ENCODE measurements at regions not wholly inside any gene's neighbourhood (a gene's known extent, or its start where the extent isn't known, plus 50 kb on each side); places are given as distances from the start of the nearest gene placed in this dataset.

DNA sequence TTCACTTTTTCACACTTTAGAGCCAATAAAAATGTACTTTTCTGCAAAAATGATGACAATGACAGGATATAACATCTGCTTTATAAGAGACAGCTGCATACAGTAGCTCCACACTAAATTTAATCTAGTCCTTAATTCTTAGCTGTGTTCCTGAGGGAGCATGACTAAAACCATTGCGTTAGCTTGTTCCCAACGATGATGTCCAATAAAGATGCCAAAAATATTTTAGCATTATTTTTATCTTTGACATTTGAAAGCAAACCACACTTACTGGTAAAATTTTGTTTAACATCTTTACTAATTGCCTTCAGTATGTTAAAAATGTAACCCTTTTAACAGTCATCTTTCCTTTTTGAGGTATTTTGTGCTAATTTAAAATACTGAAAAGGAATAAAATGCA lies 382.7 kb downstream of the CHSY3 start:
- WGBS, 2 donors = 57 to 66% methylated on average over 2 of the region's 2 CpGs
- Histone ChIP-seq H3K4me1 (ENCODE audit: control insufficient read depth in 2 of 2, insufficient read depth in 2 of 2, low read length in 1 of 2) (peaks cover 0 to 2% of the 10 kb centered on the region in 2 donors), H3K36me3 (ENCODE audit: control insufficient read depth in 2 of 2, insufficient read depth in 2 of 2, low read length in 1 of 2) (no peaks in the 10 kb centered on the region), H3K9me3 (ENCODE audit: control insufficient read depth in 2 of 2, insufficient read depth in 1 of 2, low read depth in 1 of 2, low read length in 1 of 2) (no peaks in the 10 kb centered on the region), H3K27me3 (ENCODE audit: control insufficient read depth in 1 of 2, insufficient read depth in 2 of 2, low read length in 2 of 2) (no peaks in the 10 kb centered on the region), H3K27ac (ENCODE audit: low read depth in 2 of 2, low read length in 1 of 2) (no peak overlapping the region), H3K4me3 (ENCODE audit: low read depth in 1 of 2, low read length in 2 of 2) (no peak overlapping the region)

DNA sequence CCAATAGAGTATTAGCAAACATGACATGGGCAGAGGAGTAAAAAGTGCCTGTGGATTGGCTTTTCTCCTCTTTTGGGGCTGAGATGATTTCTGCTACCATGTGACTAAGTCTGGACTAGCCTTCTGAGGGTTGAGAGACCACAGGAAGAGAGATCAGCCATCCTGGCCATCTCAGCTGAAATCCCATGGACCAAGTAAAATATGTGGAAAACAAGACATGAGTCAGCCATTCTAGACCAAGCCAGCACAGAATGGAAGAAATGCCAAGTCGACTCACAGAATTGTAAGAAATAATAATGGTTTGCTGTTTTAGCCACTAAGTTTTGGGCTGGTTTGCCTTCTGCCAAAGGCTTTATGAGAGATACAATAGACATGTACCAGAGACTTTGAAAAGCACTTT lies 377.8 kb downstream of the CHSY3 start:
- Histone ChIP-seq H3K9me3 (ENCODE audit: control insufficient read depth in 2 of 2, insufficient read depth in 1 of 2, low read depth in 1 of 2, low read length in 1 of 2) (no peaks in the 10 kb centered on the region), H3K4me1 (ENCODE audit: control insufficient read depth in 2 of 2, insufficient read depth in 2 of 2, low read length in 1 of 2) (no peaks in the 10 kb centered on the region), H3K4me3 (ENCODE audit: low read depth in 1 of 2, low read length in 2 of 2) (no peak overlapping the region), H3K27me3 (ENCODE audit: control insufficient read depth in 1 of 2, insufficient read depth in 2 of 2, low read length in 2 of 2) (no peaks in the 10 kb centered on the region), H3K36me3 (ENCODE audit: control insufficient read depth in 2 of 2, insufficient read depth in 2 of 2, low read length in 1 of 2) (no peaks in the 10 kb centered on the region), H3K27ac (ENCODE audit: low read depth in 2 of 2, low read length in 1 of 2) (no peak overlapping the region)
- 71 to 82% methylated on average over 1 of the region's 1 CpG for WGBS, 2 donors

DNA sequence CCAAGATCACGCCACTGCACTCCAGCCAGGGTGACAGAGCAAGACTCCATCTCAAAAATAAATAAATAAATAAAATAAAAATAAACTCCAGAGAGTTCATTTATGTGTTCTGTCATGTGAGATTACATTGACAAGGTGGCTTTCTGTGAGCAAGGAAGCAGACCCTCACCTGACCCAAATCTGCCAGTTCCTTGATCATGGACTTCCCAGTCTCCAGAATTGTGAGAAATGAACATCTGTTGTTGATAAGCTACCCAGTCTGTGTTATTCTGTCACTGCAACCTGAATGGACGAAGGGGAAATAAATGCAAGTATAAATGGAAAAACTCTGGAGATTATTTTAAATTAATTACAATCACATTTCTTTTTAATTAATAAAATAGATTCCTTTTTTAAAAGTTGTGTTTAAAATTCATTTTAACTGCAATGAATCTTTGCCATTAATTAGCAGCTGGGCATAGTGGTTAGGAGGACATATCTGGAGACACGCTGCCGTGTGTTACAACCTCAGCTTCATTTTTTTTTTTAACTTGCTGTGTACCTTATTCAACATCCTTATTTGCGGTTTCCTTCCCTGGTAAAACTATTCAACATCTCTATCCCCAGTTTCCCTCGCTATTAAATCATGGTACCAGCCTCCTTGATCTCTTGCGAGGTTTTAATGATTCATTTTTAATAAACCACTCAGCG lies 376.4 kb downstream of the CHSY3 start:
- Histone ChIP-seq H3K9me3 (ENCODE audit: control insufficient read depth in 2 of 2, insufficient read depth in 1 of 2, low read depth in 1 of 2, low read length in 1 of 2) (no peaks in the 10 kb centered on the region), H3K4me1 (ENCODE audit: control insufficient read depth in 2 of 2, insufficient read depth in 2 of 2, low read length in 1 of 2) (no peaks in the 10 kb centered on the region), H3K27me3 (ENCODE audit: control insufficient read depth in 1 of 2, insufficient read depth in 2 of 2, low read length in 2 of 2) (no peaks in the 10 kb centered on the region), H3K27ac (ENCODE audit: low read depth in 2 of 2, low read length in 1 of 2) (no peak overlapping the region), H3K36me3 (ENCODE audit: control insufficient read depth in 2 of 2, insufficient read depth in 2 of 2, low read length in 1 of 2) (no peaks in the 10 kb centered on the region), H3K4me3 (ENCODE audit: low read depth in 1 of 2, low read length in 2 of 2) (no peak overlapping the region)
- 69 to 77% methylated on average over 8 of the region's 8 CpGs for WGBS, 2 donors

DNA sequence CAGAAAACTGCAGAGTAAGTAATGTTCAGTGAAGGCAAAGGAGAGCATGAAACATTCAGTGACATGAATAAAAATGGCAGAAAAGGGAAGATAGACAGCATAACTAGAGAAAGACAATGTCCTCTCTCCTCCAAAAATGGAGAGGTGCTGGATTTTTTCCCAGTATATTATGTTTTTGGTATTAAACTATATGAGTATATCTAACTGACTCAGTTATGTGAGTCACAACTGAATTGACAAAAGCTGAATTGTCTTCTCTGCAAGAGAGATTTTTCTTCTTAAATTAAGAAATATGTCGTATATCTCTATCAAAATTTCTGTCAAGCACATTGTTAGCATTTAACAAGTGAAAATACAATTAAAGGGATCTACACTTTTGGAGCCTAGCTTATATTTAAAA lies 375.1 kb downstream of the CHSY3 start:
- Histone ChIP-seq H3K36me3 (ENCODE audit: control insufficient read depth in 2 of 2, insufficient read depth in 2 of 2, low read length in 1 of 2) (no peaks in the 10 kb centered on the region), H3K9me3 (ENCODE audit: control insufficient read depth in 2 of 2, insufficient read depth in 1 of 2, low read depth in 1 of 2, low read length in 1 of 2) (no peaks in the 10 kb centered on the region), H3K27me3 (ENCODE audit: control insufficient read depth in 1 of 2, insufficient read depth in 2 of 2, low read length in 2 of 2) (no peaks in the 10 kb centered on the region), H3K4me3 (ENCODE audit: low read depth in 1 of 2, low read length in 2 of 2) (no peak overlapping the region), H3K27ac (ENCODE audit: low read depth in 2 of 2, low read length in 1 of 2) (no peak overlapping the region), H3K4me1 (ENCODE audit: control insufficient read depth in 2 of 2, insufficient read depth in 2 of 2, low read length in 1 of 2) (no peaks in the 10 kb centered on the region)
- WGBS, 2 donors = 48% methylated on average over 1 of the region's 1 CpG

DNA sequence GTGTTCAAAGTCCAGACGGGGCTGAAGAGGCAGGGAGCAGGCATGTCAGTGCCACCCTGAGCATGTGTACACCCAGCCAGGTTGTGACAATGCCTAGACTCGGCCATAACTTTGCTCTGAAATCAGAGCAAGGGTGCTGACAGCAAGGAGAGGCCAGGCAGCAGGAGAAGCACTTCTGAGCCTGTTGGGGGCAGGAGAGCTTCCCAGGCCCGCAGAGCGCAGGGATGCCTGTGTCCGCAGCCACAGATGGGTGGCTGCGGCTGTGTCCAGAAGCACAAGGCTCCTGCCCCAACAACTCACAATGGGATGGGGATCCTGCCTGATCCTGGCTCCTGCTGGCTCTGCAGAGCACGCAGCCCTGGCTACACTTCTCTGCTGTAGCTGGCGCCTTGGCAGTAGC lies 373.9 kb downstream of the CHSY3 start:
- Histone ChIP-seq H3K27ac (ENCODE audit: low read depth in 2 of 2, low read length in 1 of 2) (no peak overlapping the region), H3K27me3 (ENCODE audit: control insufficient read depth in 1 of 2, insufficient read depth in 2 of 2, low read length in 2 of 2) (no peaks in the 10 kb centered on the region), H3K4me3 (ENCODE audit: low read depth in 1 of 2, low read length in 2 of 2) (no peak overlapping the region), H3K36me3 (ENCODE audit: control insufficient read depth in 2 of 2, insufficient read depth in 2 of 2, low read length in 1 of 2) (no peaks in the 10 kb centered on the region), H3K4me1 (ENCODE audit: control insufficient read depth in 2 of 2, insufficient read depth in 2 of 2, low read length in 1 of 2) (no peaks in the 10 kb centered on the region), H3K9me3 (ENCODE audit: control insufficient read depth in 2 of 2, insufficient read depth in 1 of 2, low read depth in 1 of 2, low read length in 1 of 2) (no peaks in the 10 kb centered on the region)
- WGBS, 2 donors = 91 to 92% methylated on average over 8 of the region's 8 CpGs

DNA sequence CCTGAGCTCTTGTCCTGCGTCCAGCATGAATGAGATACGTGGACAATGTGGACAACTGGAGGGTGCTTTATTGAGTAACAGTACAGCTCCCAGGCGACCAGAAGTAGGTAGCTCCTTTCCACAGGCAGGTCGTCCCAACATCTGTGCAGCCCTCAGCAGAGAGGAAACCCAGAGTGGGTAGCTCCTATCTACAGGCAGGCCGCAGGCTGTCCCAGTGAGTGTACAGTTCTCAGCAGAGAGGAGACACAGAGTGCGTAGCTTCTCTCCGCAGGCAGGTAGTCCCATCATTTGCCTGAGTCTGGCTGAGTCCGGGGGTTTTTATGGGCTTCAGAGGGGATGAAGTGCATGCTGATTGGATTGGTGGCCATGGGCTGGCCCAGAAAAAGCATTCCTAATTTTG lies 373.3 kb downstream of the CHSY3 start:
- Histone ChIP-seq H3K4me1 (ENCODE audit: control insufficient read depth in 2 of 2, insufficient read depth in 2 of 2, low read length in 1 of 2) (no peaks in the 10 kb centered on the region), H3K36me3 (ENCODE audit: control insufficient read depth in 2 of 2, insufficient read depth in 2 of 2, low read length in 1 of 2) (no peaks in the 10 kb centered on the region), H3K4me3 (ENCODE audit: low read depth in 1 of 2, low read length in 2 of 2) (no peak overlapping the region), H3K9me3 (ENCODE audit: control insufficient read depth in 2 of 2, insufficient read depth in 1 of 2, low read depth in 1 of 2, low read length in 1 of 2) (no peaks in the 10 kb centered on the region), H3K27ac (ENCODE audit: low read depth in 2 of 2, low read length in 1 of 2) (no peak overlapping the region), H3K27me3 (ENCODE audit: control insufficient read depth in 1 of 2, insufficient read depth in 2 of 2, low read length in 2 of 2) (no peaks in the 10 kb centered on the region)
- WGBS, 2 donors = 94 to 97% methylated on average over 8 of the region's 8 CpGs

DNA sequence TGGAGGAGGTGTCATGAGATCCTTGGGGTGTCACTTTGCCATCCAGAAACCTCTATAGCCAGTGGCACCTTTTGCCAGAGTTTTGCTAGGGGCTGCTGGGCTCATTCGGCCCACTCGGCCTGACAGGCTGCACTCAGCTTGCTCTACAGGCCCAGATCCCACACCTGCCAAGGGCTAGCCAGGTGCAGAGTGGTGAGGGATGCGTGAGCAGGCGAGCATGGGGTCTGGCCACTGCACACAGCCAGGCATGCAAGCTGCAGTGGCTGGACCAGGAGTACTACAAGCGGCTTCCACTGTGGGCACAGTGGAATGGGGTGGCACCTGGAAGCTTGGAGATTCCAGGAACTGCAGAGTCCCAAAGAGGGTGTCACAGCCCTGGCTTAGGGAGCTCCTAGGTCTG lies 372.7 kb downstream of the CHSY3 start:
- 83 to 92% methylated on average over 5 of the region's 5 CpGs for WGBS, 2 donors
- Histone ChIP-seq H3K9me3 (ENCODE audit: control insufficient read depth in 2 of 2, insufficient read depth in 1 of 2, low read depth in 1 of 2, low read length in 1 of 2) (no peaks in the 10 kb centered on the region), H3K4me3 (ENCODE audit: low read depth in 1 of 2, low read length in 2 of 2) (no peak overlapping the region), H3K4me1 (ENCODE audit: control insufficient read depth in 2 of 2, insufficient read depth in 2 of 2, low read length in 1 of 2) (no peaks in the 10 kb centered on the region), H3K27me3 (ENCODE audit: control insufficient read depth in 1 of 2, insufficient read depth in 2 of 2, low read length in 2 of 2) (no peaks in the 10 kb centered on the region), H3K27ac (ENCODE audit: low read depth in 2 of 2, low read length in 1 of 2) (no peak overlapping the region), H3K36me3 (ENCODE audit: control insufficient read depth in 2 of 2, insufficient read depth in 2 of 2, low read length in 1 of 2) (no peaks in the 10 kb centered on the region)

DNA sequence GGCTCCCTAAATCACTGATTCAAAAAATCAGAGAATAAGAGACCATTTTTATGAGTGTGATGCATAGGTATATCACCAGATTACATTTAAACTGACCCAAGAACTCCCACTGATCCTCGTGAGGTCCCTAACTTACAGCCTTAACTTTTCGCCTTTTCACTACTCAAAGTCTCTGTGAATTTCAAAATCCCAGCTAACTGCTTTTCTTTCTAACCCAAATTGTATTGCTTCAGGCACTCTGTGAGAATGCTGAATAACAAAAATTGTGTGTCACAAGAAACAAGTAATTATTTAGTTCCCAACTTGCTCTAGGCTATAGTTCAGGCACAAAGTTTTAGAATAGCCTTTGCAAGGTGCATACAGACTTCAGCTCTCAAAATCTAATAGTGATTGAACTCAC lies 368.6 kb downstream of the CHSY3 start:
- Histone ChIP-seq H3K9me3 (ENCODE audit: control insufficient read depth in 2 of 2, insufficient read depth in 1 of 2, low read depth in 1 of 2, low read length in 1 of 2) (no peaks in the 10 kb centered on the region), H3K4me1 (ENCODE audit: control insufficient read depth in 2 of 2, insufficient read depth in 2 of 2, low read length in 1 of 2) (no peaks in the 10 kb centered on the region), H3K27me3 (ENCODE audit: control insufficient read depth in 1 of 2, insufficient read depth in 2 of 2, low read length in 2 of 2) (no peaks in the 10 kb centered on the region), H3K4me3 (ENCODE audit: low read depth in 1 of 2, low read length in 2 of 2) (no peak overlapping the region), H3K27ac (ENCODE audit: low read depth in 2 of 2, low read length in 1 of 2) (no peak overlapping the region), H3K36me3 (ENCODE audit: control insufficient read depth in 2 of 2, insufficient read depth in 2 of 2, low read length in 1 of 2) (no peaks in the 10 kb centered on the region)
- WGBS, 2 donors = 87 to 88% methylated on average over 2 of the region's 2 CpGs

DNA sequence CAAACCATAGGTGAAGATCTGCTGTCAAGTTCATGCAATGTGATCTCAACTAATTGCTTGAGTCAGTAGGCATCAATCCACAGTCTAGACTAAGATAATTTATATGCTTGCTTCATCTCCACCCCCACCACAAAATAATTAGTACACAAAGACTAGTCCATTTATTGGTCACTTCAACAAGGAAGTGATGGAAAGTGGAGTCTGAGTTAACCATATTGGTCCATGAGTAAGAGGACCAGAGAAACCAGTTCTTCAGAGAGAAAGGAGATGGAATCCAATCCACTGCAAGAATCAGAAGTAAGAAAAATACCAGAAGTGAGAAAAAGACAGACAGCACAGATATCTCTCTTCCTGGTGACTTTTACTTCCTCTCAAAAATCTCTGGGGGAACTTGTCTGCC lies 366.5 kb downstream of the CHSY3 start:
- no peaks in the 10 kb centered on the region for H3K9me3 ChIP-seq (ENCODE audit: control insufficient read depth in 2 of 2, insufficient read depth in 1 of 2, low read depth in 1 of 2, low read length in 1 of 2)
- H3K27me3 ChIP-seq (ENCODE audit: control insufficient read depth in 1 of 2, insufficient read depth in 2 of 2, low read length in 2 of 2) = no peaks in the 10 kb centered on the region
- no peak overlapping the region for H3K4me3 ChIP-seq (ENCODE audit: low read depth in 1 of 2, low read length in 2 of 2)
- no peaks in the 10 kb centered on the region for H3K4me1 ChIP-seq (ENCODE audit: control insufficient read depth in 2 of 2, insufficient read depth in 2 of 2, low read length in 1 of 2)
- H3K27ac ChIP-seq (ENCODE audit: low read depth in 2 of 2, low read length in 1 of 2) = no peak overlapping the region
- no peaks in the 10 kb centered on the region for H3K36me3 ChIP-seq (ENCODE audit: control insufficient read depth in 2 of 2, insufficient read depth in 2 of 2, low read length in 1 of 2)

DNA sequence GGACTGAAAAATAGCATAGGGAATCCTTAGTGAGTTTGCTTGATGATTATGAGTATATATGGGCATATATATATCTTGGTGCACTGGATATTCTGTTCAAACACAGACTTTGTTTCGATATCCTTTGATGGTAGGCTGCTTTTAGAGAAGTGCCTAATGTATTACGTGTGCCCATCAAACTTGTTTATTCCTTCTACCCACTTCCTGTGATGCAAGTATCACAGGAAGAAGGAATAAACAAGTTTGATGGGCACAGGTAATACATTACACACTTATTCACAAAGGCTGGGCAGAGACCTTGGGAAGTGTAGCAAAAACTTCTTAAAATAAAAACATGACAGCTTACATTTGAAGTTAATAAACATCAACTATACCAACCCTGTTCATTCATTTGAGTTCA lies 364.2 kb downstream of the CHSY3 start:
- Histone ChIP-seq H3K27me3 (ENCODE audit: control insufficient read depth in 1 of 2, insufficient read depth in 2 of 2, low read length in 2 of 2) (no peaks in the 10 kb centered on the region), H3K4me1 (ENCODE audit: control insufficient read depth in 2 of 2, insufficient read depth in 2 of 2, low read length in 1 of 2) (no peaks in the 10 kb centered on the region), H3K36me3 (ENCODE audit: control insufficient read depth in 2 of 2, insufficient read depth in 2 of 2, low read length in 1 of 2) (no peaks in the 10 kb centered on the region), H3K4me3 (ENCODE audit: low read depth in 1 of 2, low read length in 2 of 2) (no peak overlapping the region), H3K27ac (ENCODE audit: low read depth in 2 of 2, low read length in 1 of 2) (no peak overlapping the region), H3K9me3 (ENCODE audit: control insufficient read depth in 2 of 2, insufficient read depth in 1 of 2, low read depth in 1 of 2, low read length in 1 of 2) (no peaks in the 10 kb centered on the region)
- 76 to 81% methylated on average over 2 of the region's 2 CpGs for WGBS, 2 donors
